Islet precursor cell (in vitro differentiated cells): ENCODE measurements at regions not wholly inside any gene's neighbourhood (a gene's known extent, or its start where the extent isn't known, plus 50 kb on each side); places are given as distances from the start of the nearest gene placed in this dataset.
"Not testable (repeated sequence)": the region's sequence is repeated elsewhere in the genome, so short reads cannot be mapped to it uniquely, and the experiment has no call there.

Experiments
- DNase-seq: peaks from one replicate; pipeline ENCODE4 v3.0.0-alpha.2; 2018

- not testable (repeated sequence) for DNase-seq
Measured at GRCh38 chr15:91415258-91415657, 315.2 kb downstream of the SV2B start.

DNA sequence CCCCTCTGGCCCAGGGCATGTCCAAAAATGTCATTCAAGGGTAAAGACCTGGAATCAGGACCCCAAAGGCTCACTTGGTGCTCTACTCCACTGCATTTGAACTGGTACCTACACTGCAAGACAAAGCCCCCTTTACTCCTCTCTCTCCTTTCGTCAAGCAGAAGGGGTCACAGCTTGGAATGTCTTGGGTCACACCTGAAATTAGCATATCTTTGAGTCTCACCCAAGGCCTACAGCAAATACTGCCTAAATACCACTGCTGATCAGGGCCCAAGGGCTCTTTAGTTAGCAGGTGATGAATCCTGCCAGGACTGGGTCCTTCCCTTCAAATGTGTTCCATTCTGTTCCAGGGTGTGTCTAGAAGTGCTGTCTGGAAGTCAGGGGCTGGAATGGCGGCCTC lies 320.6 kb downstream of the SV2B start:
- DNase-seq: no peak

DNA sequence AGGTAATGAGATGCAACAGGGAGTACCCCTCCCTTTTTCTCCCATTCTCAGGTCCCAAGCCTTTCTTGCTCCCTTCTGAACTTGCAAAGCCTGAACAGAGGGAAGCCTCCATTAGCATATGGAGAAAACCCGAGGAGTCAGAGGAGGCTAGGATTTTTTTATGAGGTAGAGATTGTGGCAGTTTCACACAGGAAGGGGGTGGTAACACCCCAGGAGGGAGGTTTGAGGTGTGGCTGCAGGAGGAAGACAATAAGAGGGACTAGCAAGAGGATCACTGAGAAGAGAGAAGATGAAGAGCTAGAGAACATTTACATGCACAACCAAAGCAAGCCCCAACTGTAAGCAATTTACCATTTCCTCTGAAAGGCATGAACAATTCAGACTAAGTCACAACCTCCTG lies 322.7 kb downstream of the SV2B start:
- no peak for DNase-seq

GRCh38 chr15:91424001-91424400 lies 323.9 kb downstream of the SV2B start:
- DNase-seq: no peak

DNA sequence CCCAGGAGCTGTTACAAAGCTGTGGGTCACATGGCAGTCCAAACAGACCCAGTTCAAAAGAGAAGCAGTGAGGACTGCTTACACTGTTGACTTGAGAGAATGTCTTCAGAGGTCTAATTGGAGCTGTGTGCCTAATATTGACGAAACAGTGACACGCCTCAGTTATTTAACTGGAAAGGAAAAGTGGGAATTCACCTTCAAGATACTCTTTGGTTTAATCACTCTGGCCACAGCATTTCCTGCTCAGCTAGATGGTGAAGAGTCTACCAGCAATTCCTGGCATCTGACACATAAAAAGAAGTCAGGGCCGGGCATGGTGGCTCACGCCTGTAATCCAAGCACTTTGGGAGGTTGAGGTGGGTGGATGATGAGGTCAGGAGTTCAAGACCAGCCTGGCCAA lies 326.4 kb downstream of the SV2B start:
- DNase-seq: no peak

DNA sequence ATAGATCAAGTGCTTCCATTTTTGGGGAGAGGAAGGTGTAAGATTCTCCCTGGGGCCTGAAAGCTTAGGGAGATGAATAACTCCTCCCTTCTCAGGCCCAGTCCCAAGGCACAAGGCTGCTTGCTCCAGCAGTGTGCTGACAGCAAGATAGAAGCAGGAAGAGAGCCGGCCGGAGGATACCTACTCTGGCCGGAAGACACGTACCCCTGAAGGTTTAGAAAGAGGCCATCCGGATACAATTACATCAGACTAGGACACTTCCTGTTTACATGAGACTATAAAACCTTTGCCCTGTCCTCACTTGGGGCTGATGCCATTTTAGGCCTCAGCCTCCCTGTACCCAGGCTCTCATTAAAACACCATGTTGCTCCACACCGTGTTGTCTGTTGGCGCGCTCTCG lies 329.9 kb downstream of the SV2B start:
- no peak for DNase-seq

DNA sequence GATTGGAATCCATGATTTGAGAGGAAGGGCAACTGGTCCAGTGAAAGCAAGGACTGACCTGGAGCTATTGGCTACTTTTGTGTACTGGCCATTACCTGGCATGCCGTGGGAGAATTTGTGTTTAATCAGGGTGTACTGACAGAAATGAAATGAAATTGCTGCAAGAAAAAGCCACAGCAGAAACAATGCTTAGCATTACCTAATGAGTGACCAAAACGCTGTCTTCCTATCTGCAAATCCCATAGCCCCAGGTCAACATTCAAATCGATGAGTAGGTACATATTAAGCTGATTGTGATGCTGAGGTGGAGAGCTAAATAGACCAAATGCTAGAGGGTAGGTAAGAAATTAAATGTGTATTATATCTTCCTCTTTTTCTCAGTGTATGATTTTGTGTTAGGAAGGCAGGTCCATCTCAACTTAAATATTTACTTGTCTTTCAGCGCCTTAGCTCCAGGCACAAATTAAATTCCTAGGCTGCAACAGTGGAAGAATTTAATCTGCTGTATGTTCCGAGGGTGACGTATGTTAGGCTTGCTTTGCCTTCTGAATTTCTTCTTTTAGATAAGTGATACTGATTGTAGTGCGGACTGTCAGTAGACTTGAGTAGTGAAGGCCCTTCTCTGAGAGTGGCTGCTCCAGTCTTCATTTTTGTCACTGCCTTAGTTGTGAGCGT lies 331.1 kb downstream of the SV2B start:
- DNase-seq: no peak

DNA sequence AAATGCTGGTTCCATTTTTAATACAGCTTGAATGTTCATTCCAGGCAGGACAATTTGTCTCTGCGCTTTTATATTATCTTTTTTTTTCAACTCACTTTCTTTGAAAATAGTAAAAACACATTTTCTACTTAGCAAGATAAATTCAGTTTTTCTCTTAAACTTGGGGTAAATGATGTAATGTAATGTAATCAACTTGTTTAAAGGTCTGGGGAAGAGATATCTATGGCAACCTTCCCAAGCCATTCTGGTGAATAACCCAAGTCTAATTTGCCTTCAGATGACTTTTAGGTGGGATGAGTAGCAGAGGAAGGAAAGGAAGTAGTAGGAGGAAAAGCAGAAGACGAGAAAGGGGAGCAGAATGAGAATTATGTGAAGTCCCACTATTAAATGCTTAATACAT lies 335.1 kb downstream of the SV2B start:
- no peak for DNase-seq

GRCh38 chr15:91444656-91445055 lies 344.6 kb downstream of the SV2B start:
- no peak for DNase-seq

DNA sequence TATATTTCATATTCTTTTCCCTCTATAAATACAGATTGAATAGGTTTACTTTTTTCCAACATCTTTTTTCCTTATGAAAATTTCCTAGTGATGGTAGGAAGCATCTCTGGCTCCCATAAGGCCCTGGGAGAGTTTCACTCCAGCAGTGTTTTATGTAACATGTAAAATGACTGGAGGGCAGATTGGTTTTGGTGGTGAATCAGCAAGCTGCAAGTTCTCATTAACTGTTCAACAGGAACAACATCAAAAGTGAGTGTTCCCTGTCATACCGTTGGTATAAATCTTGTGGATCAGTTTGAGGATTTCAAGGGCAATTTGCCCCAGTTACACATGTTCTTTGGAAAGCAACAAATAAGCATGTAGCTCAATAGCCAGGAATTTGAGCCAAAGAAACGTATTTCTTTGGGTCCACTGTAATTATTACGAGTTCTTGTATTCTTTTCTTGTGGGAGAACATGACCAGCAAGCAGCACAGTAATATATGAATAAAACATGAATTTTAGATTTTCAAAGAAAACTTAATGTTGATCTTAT lies 345.7 kb downstream of the SV2B start:
- DNase-seq: no peak

- DNase-seq: no peak
Measured at GRCh38 chr15:91447991-91448644, 348.1 kb downstream of the SV2B start.

DNA sequence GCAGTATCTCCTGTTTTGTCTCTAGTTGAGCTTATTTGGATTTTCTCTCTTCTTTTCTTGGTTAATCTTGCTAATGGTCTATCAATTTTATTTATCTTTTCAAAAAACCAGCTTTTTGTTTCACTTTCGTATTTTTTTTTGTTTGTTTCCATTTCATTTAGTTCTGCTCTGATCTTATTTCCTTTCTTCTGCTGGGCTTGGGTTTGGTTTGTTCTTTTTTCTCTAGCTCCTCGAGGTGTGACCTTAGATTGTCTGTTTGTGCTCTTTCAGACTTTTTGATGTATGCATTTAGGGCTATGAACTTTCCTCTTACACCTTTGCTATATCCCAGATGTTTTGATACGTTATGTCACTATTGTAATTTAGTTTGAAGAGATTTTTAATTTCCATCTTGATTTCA lies 353.3 kb downstream of the SV2B start:
- DNase-seq: not testable (repeated sequence)

GRCh38 chr15:91456251-91456718 lies 356.2 kb downstream of the SV2B start:
- peak; percentile 94 for DNase-seq

DNA sequence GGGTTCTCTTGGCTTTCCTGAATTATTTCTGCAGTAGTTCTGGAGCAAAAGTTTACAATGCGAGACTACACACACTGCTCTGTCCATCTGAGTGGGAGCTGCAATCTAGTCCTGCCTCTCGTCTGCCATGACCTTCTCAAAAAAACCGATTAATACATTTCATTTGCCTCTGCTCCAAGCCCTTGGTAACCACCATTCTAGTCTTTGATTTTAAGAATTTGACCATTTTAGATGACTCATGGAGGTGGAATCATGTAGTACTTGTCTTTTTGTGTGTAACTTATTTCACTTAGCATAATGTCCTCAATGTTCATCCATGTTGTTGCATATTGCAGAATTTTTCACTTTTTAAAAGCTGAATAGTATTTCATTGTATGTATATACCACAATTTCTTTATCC lies 356.9 kb downstream of the SV2B start:
- DNase-seq: no peak

DNA sequence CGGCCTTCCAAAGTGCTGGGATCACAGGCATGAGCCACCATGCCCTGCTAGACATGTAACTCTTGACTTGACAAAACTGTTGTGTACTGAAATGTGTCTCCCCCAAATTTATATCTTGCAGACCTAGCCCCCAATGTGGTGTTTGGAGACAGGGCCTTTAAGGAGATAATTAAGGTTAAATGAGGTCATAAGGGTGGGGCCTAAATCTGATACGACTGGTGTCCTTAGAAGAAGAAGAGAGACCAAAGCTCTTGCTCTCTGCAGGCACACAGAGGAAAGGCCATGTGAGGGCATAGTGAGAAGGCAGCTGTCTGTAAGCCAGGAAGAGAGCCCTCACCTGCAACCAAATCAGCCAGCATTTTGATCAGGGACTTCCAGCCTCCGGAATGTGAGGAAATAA lies 361.3 kb downstream of the SV2B start:
- DNase-seq: no peak

- no peak for DNase-seq
Measured at GRCh38 chr15:91465086-91465485, 365.0 kb downstream of the SV2B start.

DNA sequence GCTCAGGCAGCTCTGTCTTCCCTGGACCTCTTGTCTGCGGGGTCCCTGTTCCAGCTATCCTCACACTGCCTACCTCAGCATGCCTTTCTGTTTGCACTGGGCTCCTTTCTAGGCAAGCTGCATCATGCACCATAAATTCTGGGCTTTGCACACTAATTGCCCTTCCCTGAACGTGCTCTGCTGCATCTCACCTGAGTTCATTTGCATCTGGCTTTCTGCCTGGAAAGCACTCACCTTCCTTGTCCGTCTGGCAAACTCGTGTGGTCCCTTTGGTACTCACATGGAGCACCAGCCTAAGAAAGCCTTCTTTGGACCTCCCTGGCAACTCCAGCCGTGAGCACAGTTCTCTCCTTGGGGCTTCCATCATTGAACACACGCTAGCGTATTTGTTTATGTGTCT lies 365.6 kb downstream of the SV2B start:
- no peak for DNase-seq

GRCh38 chr15:91468871-91469580 lies 369.0 kb downstream of the SV2B start:
- no peak for DNase-seq

GRCh38 chr15:91469632-91470567 lies 369.8 kb downstream of the SV2B start:
- DNase-seq: no peak

GRCh38 chr15:91471468-91471867 lies 371.4 kb downstream of the SV2B start:
- no peak for DNase-seq

- DNase-seq: no peak
Measured at GRCh38 chr15:91472316-91472756, 372.3 kb downstream of the SV2B start.

DNA sequence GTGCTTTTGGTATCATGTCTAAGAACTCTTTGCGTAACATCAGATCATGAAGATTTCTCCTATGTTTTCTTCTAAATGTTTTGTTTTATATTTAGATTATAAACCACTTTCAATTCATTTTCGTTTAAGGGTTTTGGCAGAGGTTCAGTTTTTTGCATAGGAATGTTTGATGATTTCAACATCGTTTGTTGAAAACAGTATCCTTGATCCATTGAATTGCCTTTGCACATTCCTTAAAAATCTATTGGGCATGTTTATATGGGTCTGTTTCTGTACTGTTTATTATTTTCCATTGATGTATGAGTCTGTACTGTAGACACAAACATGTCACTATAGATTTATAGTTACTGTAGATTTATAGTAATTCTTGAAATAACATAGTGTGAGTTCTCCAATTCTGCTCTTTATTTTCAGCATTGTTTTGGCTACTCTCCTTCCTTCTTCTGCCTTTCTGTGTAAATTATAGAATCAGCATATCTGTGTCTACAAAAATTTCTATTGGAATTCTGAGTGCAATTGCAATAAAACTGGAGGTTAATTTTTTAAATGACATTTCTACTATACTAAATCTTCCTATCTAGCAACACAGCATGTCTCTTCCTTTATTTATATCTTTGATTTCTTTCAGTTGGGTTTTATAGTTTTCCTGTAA lies 374.0 kb downstream of the SV2B start:
- DNase-seq: no peak
